Stimulated activated CD4-positive, alpha-beta T cell treated with anti-CD3 and anti-CD28 coated beads, Interleukin-1b, Interleukin-23, amount 100 ng/mL, for 48 hours (primary cell): ENCODE measurements at regions not wholly inside any gene's neighbourhood (a gene's known extent, or its start where the extent isn't known, plus 50 kb on each side); places are given as distances from the start of the nearest gene placed in this dataset.
A peak's percentile ranks its signal among the peaks of the same experiment; 100 is the strongest.

Source experiments
- DNase-seq: peaks from one replicate; pipeline ENCODE4 v3.0.0-alpha.2; 2020

DNA sequence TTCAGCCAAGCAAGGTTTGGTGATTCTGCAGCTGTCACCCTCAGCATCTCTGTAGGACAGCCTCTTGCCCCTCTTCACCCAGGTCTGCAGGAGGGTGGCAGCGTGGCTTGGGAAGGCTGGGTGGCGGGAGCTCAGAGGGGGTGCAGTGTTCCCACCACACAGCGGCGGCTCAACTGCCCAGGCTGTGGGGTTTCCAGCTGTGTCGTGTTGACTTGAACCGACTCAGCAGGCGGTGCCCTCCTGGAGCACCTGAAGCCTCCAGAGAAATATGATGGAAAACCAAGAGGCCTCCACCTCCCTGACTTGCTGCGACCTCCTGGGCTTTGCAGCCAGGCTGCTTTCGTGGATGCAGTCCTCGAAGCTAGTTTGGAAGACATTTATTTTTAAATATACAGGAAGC, 68.0 kb upstream of the KLF6 start:
- no peak for DNase-seq

DNA sequence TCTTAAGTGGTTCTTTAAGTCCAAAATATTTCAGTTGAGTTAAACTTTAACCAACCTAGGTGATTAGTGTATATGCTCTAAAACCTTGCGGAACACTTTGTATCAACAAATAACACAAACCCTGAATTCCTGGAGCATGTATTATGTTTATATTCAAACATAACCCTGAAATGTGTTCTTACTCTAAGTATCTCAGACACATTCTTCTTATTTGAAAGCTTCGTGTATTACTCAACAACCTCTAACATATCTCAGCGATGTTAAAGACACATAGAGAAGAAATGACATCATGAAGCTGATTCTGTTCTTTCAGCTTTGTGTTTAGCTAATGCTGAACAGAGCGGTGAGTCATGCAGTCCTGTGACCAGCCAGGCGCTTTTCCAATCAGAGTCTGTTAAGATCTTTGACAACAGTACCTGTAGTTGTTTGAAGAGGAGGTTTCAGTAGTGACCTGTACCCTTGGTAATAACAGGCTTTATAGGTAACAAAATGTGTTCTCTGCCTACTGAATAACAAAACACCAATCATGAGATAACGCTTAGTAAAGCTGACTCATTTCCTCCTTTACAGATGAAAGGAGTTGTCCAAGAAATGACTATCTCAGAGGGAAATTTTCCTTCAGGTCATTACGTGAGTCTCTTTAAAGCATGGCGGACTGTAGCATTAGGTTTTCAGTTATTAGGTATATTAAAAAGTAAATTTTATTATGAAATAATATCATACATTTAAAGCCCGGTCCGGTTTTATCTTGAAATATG, 67.3 kb upstream of the KLF6 start:
- peak; percentile 83 for DNase-seq

DNA sequence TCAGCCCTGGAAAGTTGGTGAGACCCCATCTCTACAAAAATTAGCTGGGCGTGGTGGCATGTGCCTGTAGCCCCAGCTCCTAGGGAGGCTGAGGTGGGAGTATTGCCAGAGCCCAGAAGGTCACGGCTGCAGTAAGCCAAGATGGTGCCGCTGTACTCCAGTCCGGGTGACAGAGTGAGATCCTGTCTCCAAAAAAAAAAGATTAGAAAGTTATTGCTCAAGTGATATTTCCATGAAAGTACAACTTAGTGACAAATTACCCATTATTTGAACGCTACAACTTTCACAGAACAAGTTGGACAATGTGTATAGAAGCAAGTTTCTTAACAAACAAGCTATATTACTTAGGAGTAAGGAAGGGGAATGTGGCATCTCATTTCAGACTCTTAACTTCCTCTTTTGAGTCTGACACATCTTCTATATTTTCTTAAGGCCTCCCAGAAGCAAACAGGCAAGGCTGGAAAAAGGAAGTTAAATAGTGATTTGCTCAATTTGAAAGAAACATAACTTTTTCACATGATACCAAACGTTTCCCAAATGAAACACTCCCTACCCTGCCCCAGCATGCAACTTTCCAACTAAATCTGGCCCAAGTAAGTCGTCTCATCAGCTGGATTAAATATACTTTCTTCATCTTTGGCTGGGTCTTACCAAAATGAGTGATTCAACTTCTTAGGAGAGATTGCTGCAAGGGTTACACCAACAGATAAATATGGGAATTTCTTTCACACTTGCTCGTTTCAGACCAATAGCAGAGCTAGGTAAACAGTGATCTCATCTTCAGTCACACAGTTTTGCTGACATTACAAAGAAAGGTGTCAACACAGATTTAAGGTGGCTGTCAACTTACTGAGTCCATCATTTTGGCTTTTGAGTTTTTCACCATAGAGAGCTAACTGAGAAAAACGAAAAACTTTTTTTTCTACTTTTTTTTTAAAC, 66.3 kb upstream of the KLF6 start:
- DNase-seq: no peak

DNA sequence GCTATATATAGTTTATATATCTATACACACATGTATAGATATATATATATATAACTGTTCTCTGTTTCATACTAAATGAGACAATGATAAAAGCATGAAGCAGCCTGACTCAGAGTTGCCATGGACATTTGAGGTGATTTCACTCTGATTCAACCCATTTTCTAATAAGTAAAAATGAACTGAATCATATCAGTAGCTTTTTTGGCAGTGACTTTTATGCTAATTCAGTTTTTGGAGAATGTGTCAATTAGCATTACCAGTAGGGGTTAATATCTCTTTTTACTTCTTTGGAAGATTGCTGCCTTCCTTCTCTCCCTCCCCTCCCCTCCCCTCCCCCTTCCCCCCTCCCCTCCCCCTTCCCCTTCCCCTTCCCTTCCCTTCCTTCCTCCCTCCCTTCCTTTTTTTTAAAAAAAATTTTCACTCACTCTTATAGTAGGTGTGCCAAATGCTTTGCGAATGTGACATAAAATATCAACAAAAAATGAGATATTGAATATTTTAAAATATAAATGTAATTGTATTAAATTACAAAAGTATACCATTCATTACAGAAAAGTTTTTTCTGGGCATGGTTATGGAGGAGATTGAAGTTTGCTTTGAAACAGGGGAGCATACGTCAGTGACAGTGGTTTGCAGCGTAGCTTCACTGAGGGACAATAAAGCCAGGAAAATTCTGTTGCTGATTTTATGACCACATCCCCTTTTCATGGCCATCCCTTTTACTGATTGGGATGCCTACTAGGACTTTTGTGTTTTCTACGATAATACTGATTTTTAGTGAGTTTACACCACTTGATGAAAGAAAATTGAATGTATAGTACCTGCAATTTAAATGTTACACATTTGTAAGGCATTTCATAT, 64.0 kb upstream of the KLF6 start:
- DNase-seq: peak; percentile 57

DNA sequence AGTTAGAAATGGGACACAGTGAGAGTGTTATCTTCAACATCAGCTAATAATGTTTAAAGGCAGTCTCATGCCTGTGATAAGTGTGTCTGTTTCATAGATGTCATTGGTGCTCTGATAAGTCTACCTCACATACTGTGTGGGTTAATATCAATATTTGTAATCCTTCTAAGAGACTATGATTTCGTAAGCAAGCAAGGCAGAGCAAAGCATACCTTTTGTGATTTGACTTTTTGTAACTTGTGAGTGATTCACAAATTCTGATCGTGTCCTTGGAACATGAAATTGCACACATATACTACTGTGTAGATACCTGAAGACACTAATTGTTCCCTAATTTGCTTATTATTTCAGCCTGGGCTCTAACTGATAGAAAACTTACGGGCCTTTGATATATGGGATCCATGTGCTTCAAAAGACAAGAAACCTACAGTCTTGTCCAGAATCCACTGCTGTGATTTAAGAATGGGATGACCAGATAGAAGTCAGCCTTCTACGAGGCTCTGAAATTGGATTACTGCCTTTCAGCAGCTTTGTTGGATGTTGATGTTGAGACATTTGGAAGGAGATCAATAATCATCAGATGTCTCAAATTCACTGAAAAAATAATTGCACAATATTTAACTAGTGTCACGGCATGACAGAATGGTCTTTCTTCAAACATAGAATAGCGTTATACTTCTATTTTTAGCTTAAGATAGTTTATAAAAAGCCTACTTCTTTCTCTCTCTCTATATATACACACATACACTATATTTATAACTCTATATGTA, 63.2 kb upstream of the KLF6 start:
- no peak for DNase-seq

DNA sequence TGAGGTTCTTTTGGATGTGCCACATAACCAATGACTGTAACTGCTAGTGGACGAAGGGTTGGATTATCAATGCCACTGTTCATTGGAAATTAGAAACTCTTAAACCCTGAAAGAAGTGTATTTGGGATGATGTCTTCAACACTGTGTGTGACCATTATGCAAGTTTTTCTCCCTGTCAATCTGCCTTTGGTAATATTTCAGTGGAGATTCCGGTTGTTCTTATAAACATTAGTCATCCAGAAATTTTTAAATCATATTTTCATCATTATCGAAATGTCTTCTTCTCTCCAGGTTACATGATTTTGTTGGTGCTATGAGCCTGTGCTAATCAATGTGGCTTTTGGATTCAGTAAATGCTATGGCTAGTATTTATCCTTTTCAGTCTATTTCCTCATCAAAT, 61.7 kb upstream of the KLF6 start:
- no peak for DNase-seq

DNA sequence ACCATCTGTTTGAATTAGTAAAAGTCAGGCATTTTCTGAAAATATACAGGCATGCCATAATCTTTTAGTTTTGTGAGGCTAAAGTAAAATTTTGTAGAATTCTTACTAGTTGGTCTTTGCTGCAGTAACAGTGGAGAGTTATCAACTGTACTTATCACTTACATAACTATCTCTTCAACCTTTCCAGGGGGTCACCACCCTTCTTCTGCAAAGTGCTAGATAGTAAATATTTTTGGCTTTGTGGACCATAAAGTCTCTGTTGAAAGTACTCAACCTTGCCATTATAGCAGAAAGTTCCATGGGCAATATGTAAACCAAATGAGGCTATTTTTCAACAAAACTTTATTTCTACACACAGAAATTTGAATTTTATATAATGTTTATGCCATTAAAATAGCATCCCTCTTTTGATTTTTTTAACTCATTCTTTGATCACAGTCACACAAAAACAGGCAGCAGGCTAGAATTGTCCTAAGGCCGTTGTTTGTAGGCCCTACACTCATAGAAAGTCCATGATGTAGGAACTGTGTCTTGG, 59.5 kb upstream of the KLF6 start:
- no peak for DNase-seq

DNA sequence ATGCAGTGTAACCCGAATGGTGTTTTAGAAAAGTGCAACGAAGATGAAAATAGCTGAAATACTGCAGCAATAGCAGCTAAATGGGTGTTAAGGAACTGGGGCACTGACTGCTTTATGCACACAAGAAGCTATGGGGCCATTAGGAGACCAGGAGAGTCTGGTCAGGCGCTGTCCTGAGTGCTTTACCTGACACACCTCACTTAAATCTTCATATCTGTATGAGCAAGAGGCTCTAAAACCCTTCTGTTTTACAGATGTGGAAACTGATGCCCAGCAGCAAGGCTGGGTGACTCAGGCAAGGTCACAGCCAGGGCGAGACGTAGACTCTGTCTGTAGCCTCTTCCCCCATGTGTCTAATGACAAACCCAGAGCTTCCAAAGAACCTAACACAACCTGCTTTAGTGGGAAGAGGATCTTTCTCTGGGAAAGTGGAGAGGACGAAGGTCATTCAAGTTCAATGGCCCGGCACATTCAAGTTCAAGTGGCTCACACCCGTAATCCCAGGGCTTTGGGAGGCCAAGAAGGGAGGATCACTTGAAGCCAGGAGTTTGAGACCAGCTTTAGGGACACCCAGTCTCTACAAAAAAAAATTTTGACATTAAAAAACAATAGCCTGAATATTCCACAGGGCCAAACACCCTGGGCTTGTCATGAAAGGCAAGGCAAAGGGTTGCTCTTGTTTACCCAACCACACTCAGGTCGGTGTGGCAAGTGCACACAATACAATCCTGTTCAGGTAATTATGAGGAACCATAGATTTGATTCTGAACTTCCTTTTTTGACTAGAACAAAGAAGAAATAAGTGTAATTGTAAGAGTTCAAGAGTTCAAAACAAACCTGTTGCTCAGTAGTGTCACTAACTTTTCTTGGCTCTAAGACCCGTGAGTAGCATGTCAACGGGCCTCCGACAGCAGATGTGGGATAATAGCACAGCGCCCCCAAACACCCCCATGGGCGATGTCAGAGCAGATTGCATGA, 53.7 kb upstream of the KLF6 start:
- no peak for DNase-seq

DNA sequence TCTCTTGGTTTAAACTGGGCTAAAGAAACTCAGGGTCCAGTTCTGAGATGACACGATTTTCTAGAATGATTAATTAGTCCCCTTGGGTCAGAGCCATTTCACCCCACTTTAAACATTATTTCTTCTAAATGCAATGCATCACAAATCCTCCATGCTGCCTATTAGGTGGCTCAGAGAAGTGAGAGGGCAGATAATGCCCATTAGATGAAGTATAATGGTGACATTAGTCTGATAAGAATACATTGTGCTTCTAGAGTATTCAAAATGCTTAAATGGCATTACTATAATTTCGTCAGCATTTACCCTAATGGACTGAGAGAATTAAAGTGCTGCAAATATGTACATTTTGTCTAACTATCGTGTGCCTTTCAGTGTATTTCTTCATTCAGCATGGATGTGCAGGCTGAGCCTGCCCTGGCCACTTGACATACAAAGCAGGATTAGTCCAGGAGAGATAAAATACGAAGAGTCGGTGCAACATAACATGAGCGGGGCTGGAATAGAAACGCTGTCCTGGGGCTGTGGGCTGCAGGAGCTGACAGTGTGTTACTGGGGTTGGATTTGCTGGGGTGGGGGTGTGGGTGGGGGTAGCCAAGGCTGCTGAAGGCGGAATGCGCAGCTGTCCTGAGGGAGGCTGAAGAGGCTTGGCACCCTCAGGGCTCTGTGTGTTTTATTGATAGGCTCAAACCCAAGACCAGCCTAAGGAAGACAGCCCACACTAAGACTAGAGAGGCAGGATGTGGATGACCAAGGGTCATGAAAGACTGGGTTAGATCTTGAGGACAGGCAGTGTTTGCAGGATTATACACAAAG, 52.8 kb upstream of the KLF6 start:
- DNase-seq: no peak

DNA sequence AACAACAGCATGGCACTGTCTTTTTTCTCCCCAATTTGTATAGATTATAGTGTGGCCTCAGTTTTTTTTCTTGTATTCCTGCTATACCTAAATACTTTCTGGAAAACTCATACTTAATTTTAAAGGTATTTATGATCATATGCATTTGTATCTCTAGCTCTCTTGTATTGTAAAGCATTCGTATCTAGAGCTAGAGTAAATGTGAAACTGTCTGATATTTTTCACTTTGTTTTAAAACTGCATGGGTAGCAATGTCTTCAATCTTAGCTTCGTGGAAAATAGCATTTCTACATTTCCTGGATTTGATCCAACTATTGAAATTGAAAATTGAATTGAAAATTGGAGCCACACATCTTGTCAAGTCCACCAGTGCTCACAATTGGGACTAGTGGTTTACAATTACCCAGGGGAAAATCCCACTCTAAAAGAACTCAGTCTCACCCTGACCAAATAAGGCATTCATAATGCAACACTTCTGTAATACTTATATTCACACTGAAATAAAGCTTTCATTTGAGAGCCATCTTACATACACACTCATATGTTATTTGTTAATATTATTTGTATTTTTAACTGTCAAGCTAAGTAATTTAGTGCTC, 51.3 kb upstream of the KLF6 start:
- DNase-seq: no peak

DNA sequence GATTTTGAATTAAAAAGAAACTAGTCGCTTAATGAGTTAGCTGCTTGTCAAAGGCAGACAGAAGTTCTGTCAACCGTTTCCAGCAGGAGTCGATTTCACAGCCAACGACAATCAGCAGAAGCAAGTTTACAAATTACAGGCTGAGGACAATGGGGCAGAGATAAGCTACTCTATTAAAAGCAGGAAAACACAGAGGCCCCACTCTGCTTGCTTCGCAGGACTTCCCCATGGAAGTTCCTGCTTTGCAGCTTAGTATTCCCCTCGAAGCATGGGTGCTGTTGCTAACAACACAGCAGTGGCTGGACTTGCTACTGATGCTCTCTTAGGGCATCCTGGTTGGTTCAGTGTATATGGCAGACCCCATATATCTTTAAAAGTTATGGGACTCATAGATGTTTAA, 50.8 kb upstream of the KLF6 start:
- no peak for DNase-seq

DNA sequence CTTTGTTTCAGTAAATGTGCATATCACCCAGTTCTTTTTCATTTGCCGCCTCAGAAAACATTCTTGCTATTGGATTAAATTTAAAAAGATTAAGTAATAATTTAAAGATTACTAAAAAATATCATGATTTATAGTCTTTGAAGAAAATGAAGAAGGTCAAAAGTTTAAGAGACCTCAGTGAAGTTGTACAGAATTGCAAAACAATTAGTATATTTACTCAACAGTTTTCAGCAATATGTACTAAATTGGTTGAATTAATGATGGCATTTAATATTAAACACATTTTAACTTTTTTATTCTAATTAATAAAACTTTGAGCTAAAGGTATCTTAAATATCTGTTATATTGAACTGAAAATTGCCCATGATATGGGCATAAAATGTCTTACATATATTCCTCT, 49.9 kb upstream of the KLF6 start:
- DNase-seq: no peak
